ENCODE measurements at regions not wholly inside any gene's neighbourhood (a gene's known extent, or its start where the extent isn't known, plus 50 kb on each side); places are given as distances from the start of the nearest gene placed in this dataset.

DNA sequence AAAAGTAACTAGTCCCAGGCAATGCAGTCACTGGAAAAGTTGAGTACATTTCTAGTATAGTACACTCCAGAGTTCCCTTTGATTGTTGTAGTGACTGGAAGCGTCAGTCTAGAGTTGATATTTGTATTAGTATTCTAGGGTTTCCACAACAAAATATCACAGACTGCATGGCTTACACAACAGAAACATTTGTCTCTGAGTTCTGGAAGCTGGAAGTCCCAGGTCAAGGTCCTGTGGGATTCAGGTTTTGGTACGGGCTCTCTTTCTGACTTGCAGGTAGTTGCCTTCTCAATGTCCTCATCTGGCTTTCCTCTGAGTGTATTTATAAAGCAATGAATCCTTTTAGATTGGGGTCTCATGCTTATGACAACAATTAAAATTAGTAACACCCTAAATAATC, 1119.1 kb upstream of the PHF14 start:
- H3K4me3 ChIP-seq (replicated peaks in 1 of 2; ENCODE audit: low read depth in 2 of 2, low read length in 2 of 2) = no peak overlapping the region
- no peak for DNase-seq (ENCODE audit: low read depth in 2 of 2)
- TF ChIP-seq, protein P1, sequence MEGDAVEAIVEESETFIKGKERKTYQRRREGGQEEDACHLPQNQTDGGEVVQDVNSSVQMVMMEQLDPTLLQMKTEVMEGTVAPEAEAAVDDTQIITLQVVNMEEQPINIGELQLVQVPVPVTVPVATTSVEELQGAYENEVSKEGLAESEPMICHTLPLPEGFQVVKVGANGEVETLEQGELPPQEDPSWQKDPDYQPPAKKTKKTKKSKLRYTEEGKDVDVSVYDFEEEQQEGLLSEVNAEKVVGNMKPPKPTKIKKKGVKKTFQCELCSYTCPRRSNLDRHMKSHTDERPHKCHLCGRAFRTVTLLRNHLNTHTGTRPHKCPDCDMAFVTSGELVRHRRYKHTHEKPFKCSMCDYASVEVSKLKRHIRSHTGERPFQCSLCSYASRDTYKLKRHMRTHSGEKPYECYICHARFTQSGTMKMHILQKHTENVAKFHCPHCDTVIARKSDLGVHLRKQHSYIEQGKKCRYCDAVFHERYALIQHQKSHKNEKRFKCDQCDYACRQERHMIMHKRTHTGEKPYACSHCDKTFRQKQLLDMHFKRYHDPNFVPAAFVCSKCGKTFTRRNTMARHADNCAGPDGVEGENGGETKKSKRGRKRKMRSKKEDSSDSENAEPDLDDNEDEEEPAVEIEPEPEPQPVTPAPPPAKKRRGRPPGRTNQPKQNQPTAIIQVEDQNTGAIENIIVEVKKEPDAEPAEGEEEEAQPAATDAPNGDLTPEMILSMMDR (IDR thresholded peaks at IDR 0.05; ENCODE audit: low read depth, low read length) = no peak

DNA sequence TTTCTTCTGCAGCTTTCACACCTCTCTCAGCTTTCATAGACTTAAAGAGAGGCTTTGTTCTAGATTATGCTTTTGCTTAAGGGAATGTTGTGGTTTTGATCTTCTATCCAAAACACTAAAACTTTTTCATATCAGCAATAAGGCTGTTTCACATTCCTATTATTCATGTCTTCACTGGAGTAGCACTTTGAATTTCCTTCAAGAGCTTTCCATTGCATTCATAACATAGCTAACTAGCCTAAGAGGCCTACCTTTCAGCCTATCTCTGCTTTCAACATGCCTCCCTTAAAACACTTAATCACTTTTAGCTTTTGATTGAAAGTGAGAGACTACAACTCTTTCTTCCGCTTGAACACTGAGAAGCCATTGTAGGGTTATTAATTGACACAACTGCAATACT, 1117.0 kb upstream of the PHF14 start:
- TF ChIP-seq, protein P1 (IDR thresholded peaks at IDR 0.05; ENCODE audit: low read depth, low read length) = no peak
- no peak overlapping the region for H3K4me3 ChIP-seq (replicated peaks in 1 of 2; ENCODE audit: low read depth in 2 of 2, low read length in 2 of 2)

DNA sequence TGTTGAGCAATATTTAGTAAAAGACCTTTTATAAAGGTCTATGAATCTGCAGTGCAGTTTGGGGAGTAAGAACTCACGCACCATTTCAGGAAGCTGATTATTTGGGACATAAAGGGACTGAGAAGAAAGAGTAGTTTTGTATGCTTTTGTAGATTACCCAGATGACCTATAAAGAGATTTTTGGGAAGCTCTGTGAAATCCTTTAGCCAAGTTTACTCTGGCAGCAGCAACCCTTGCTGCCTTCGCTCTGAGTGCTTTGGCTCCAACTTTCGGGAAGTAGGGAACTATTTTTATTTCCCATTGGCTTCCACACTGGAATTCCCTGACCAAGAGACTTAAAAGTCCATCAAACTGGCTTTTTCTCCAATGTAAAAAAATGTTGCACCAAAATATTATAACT, 1110.1 kb upstream of the PHF14 start:
- DNase-seq (ENCODE audit: low read depth in 2 of 2) = no peak

More for the DNA sequence above, 1117.0 kb upstream of the PHF14 start:
- no peak for DNase-seq (ENCODE audit: low read depth in 2 of 2)

DNA sequence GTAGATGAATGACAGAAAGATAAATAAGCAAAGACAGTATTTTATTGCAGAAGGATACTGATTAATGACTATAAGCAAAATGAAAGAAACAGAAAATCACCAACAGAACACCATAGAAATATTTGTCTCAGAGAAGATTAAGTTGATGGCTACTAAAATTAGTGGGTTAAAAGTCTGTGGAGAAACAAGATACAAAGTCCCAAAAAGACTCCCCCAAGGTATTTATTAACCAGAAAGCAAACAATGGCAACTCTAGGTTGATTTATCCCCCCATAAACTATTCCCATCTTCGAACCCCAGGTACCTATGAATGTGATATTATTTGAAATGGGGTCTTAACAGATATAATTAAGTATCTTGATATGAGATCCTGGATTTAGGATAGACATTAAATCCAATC, 1104.5 kb upstream of the PHF14 start:
- H3K4me3 ChIP-seq (replicated peaks in 1 of 2; ENCODE audit: low read depth in 2 of 2, low read length in 2 of 2) = no peak overlapping the region
- no peak for DNase-seq (ENCODE audit: low read depth in 2 of 2)
- TF ChIP-seq, protein P1 (IDR thresholded peaks at IDR 0.05; ENCODE audit: low read depth, low read length) = no peak

More for the DNA sequence above, 1110.1 kb upstream of the PHF14 start:
- TF ChIP-seq, protein P1 (IDR thresholded peaks at IDR 0.05; ENCODE audit: low read depth, low read length) = no peak
- no peak overlapping the region for H3K4me3 ChIP-seq (replicated peaks in 1 of 2; ENCODE audit: low read depth in 2 of 2, low read length in 2 of 2)

DNA sequence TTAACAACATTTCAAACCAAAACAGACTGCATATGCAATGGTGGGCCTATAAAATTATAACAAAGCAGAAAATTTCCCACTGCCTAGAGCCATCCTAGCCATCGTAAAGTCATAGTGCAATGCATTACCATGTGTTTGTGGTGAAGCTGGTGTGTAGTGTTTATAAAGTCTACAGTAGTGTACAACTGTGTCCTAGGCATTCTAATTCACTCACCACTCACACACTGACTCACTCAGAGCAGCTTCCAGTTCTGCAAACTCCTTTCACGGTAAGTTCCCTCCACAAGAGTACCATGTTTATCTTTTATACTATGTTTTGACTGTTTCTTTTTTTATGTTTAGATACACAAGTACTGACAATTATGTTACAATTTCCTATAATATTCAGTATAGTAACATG, 1104.1 kb upstream of the PHF14 start:
- H3K4me3 ChIP-seq (replicated peaks in 1 of 2; ENCODE audit: low read depth in 2 of 2, low read length in 2 of 2) = no peak overlapping the region
- no peak for DNase-seq (ENCODE audit: low read depth in 2 of 2)
- TF ChIP-seq, protein P1 (IDR thresholded peaks at IDR 0.05; ENCODE audit: low read depth, low read length) = no peak

DNA sequence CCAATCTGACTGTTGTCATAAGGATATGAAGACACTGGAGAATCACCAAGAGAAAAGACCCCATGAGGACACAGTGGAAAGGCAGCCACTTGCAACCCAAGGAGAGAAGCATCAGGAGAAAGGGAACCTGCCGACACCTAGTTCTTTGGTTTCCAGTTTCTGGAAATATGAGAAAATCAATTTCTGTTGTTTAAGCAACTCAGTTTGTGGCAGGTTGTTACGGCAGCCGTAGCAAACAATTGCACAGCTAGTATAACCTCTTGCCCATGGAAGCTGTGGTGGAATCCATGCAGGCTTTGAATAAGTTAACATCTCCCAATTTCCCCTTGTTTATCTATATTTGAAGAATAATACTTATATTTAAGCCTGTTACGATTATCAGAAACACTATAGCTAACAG, 1103.0 kb upstream of the PHF14 start:
- DNase-seq (ENCODE audit: low read depth in 2 of 2) = no peak
- TF ChIP-seq, protein P1 (IDR thresholded peaks at IDR 0.05; ENCODE audit: low read depth, low read length) = no peak
- no peak overlapping the region for H3K4me3 ChIP-seq (replicated peaks in 1 of 2; ENCODE audit: low read depth in 2 of 2, low read length in 2 of 2)

DNA sequence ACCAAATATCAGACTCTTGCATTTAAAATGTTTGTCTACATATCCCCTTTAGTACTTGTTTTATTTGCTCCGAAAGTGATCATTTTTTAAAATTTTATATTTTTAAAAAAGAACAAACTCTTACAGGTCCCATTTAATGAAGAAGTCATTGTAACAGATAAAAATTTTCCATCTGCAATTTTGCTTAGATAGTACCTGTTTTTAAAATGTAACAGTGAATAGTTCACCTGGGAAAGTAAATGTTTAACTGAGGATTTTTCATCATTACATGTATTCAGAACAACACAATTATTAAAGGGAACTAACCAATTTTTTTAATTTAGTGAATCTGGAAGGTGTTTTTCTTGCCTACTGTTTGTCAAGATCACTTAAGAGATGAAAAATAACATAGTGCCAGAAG, 1099.5 kb upstream of the PHF14 start:
- no peak overlapping the region for H3K4me3 ChIP-seq (replicated peaks in 1 of 2; ENCODE audit: low read depth in 2 of 2, low read length in 2 of 2)
- TF ChIP-seq, protein P1 (IDR thresholded peaks at IDR 0.05; ENCODE audit: low read depth, low read length) = no peak
- DNase-seq (ENCODE audit: low read depth in 2 of 2) = no peak

Measured in cardiac fibroblast (primary cell).